Ishikawa (cell line): ENCODE measurements at regions not wholly inside any gene's neighbourhood (a gene's known extent, or its start where the extent isn't known, plus 50 kb on each side); places are given as distances from the start of the nearest gene placed in this dataset.

Experiments used
- CREB1 ChIP-seq: IDR thresholded peaks from 2 replicates; pipeline ENCODE4 v1.6.1; 2012; ENCODE audit warnings: low read depth
- FOXM1 ChIP-seq: IDR thresholded peaks from 2 replicates; pipeline ENCODE4 v1.6.1; 2012; ENCODE audit warnings: low read depth, borderline replicate concordance
- MAX ChIP-seq: IDR thresholded peaks from 2 replicates; pipeline ENCODE4 v1.6.1; 2012
- NFIC ChIP-seq: IDR thresholded peaks from 2 replicates; pipeline ENCODE4 v1.6.1; 2012
- RAD21 ChIP-seq: IDR thresholded peaks from 2 replicates; pipeline ENCODE4 v1.6.1; 2012; ENCODE audit warnings: low read depth
- REST ChIP-seq: IDR thresholded peaks from 2 replicates; pipeline ENCODE4 v1.6.1; 2012; ENCODE audit warnings: low read depth, mild to moderate bottlenecking
- TAF1 ChIP-seq: IDR thresholded peaks from 2 replicates; pipeline ENCODE4 v1.6.1; 2012; ENCODE audit warnings: low read depth, mild to moderate bottlenecking
- TCF12 ChIP-seq: IDR thresholded peaks from 2 replicates; pipeline ENCODE4 v1.6.1; 2012; ENCODE audit warnings: low read depth
- YY1 ChIP-seq: IDR thresholded peaks from 2 replicates; pipeline ENCODE4 v1.6.1; 2012; ENCODE audit warnings: low read depth

- no peak for TF ChIP-seq TCF12
- no peak for TF ChIP-seq YY1
- no peak for TF ChIP-seq FOXM1
- TF ChIP-seq MAX = no peak
- TF ChIP-seq REST = no peak
- TF ChIP-seq CREB1 = no peak
- no peak for TF ChIP-seq RAD21
- TF ChIP-seq NFIC = no peak
- no peak for TF ChIP-seq TAF1
These were observed 88.9 kb upstream of the PRR16 start for GRCh38 chr5:120375248-120375647.
